Ascending aorta (tissue), 2 donors: ENCODE measurements at regions not wholly inside any gene's neighbourhood (a gene's known extent, or its start where the extent isn't known, plus 50 kb on each side); places are given as distances from the start of the nearest gene placed in this dataset.

Experiments used
- DNase-seq, 2 donors: peaks; one replicate each; pipeline ENCODE4 v3.0.0-alpha.2; 2019; ENCODE audit warnings: low spot score in 2 of 2
- H3K27ac ChIP-seq, 2 donors: fragments of 200-600 bp; sonication (generic); one replicate each; pipeline ENCODE4 v1.5.1; 2016 to 2017; ENCODE audit warnings: mild to moderate bottlenecking in 1 of 2
- H3K27me3 ChIP-seq: fragments of 200-600 bp; sonication (generic); one replicate; pipeline ENCODE4 v1.5.1; 2017
- H3K36me3 ChIP-seq, 2 donors: fragments of 200-600 bp; sonication (generic); one replicate each; pipeline ENCODE4 v1.5.1; 2016
- H3K4me1 ChIP-seq, 2 donors: fragments of 200-600 bp; sonication (generic); one replicate each; pipeline ENCODE4 v1.5.1; 2016 to 2017; ENCODE audit warnings: mild to moderate bottlenecking in 1 of 2
- H3K4me3 ChIP-seq, 2 donors: fragments of 200-600 bp; sonication (generic); one replicate each; pipeline ENCODE4 v1.5.1; 2016 to 2017; ENCODE audit warnings: mild to moderate bottlenecking in 1 of 2
- H3K9me3 ChIP-seq, 2 donors: fragments of 200-600 bp; sonication (generic); one replicate each; pipeline ENCODE4 v1.5.1; 2016
- intact Hi-C: fragments of 100-400 bp; cut with DNase I; formaldehyde crosslinking; loops from one replicate; pipeline ENCODE4 v1.15.1; 2023
- TF ChIP-seq, protein P1 (sequence below), 3 experiments: fragments of 200-600 bp in 2 of 3; fragments of 450-650 bp in 1 of 3; sonication (generic) in 2 of 3; IDR thresholded peaks; one replicate each; pipeline ENCODE4 v1.5.1; 2016 to 2019; ENCODE audit warnings: antibody characterized with exemption in 3 of 3, mild to moderate bottlenecking in 1 of 3, moderate library complexity in 1 of 3

GRCh38 chr2:7933672-7934071, 748.2 kb upstream of the ID2 start:
- Histone ChIP-seq H3K9me3 (no peaks in the 10 kb centered on the region), H3K27ac (no peak overlapping the region), H3K36me3 (no peaks in the 10 kb centered on the region), H3K4me1 (no peaks in the 10 kb centered on the region), H3K4me3 (no peak overlapping the region), H3K27me3 (no peaks in the 10 kb centered on the region)
- DNase-seq, result no peak
- TF ChIP-seq, protein P1, sequence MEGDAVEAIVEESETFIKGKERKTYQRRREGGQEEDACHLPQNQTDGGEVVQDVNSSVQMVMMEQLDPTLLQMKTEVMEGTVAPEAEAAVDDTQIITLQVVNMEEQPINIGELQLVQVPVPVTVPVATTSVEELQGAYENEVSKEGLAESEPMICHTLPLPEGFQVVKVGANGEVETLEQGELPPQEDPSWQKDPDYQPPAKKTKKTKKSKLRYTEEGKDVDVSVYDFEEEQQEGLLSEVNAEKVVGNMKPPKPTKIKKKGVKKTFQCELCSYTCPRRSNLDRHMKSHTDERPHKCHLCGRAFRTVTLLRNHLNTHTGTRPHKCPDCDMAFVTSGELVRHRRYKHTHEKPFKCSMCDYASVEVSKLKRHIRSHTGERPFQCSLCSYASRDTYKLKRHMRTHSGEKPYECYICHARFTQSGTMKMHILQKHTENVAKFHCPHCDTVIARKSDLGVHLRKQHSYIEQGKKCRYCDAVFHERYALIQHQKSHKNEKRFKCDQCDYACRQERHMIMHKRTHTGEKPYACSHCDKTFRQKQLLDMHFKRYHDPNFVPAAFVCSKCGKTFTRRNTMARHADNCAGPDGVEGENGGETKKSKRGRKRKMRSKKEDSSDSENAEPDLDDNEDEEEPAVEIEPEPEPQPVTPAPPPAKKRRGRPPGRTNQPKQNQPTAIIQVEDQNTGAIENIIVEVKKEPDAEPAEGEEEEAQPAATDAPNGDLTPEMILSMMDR (IDR thresholded peaks at IDR 0.05), result no peak
- intact Hi-C loops, result no loop called here

GRCh38 chr2:7934476-7934875, 747.4 kb upstream of the ID2 start:
- TF ChIP-seq, protein P1 (IDR thresholded peaks at IDR 0.05), result no peak
- no peaks in the 10 kb centered on the region for H3K4me1 ChIP-seq
- no peak overlapping the region for H3K4me3 ChIP-seq
- H3K36me3 ChIP-seq, result no peaks in the 10 kb centered on the region
- DNase-seq, result no peak
- no peaks in the 10 kb centered on the region for H3K9me3 ChIP-seq
- H3K27ac ChIP-seq, result no peak overlapping the region
- intact Hi-C loops, result no loop called here
- no peaks in the 10 kb centered on the region for H3K27me3 ChIP-seq

GRCh38 chr2:7937082-7937481, 744.8 kb upstream of the ID2 start:
- no peaks in the 10 kb centered on the region for H3K36me3 ChIP-seq
- no peaks in the 10 kb centered on the region for H3K27me3 ChIP-seq
- H3K4me1 ChIP-seq, result no peaks in the 10 kb centered on the region
- TF ChIP-seq, protein P1 (IDR thresholded peaks at IDR 0.05), result no peak
- no peak for DNase-seq
- H3K9me3 ChIP-seq, result no peaks in the 10 kb centered on the region
- H3K4me3 ChIP-seq, result no peak overlapping the region
- intact Hi-C loops, result no loop called here
- H3K27ac ChIP-seq, result no peak overlapping the region

DNA sequence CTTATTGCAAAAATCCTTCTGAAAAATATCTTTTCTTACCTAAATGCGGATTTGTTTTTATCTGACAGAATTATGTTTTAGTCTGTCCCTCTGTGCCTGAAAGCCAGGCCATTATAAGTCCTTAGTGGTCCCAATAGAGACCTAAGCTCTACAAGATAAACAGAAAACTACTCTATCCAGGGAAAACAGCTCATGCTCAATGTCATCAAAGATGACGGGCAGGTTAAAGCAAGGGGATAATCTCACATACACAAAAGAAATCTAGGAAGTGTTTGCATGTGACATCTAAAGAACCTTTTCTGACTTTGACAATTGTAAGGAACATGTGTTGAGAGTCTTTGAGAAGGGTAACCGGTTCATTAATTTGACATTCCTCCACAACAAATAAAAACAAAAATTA, 741.1 kb upstream of the ID2 start:
- H3K9me3 ChIP-seq, result no peaks in the 10 kb centered on the region
- intact Hi-C loops, result no loop called here
- DNase-seq, result no peak

GRCh38 chr2:7943446-7943845, 738.4 kb upstream of the ID2 start:
- DNase-seq, result no peak
- no peak overlapping the region for H3K27ac ChIP-seq
- H3K36me3 ChIP-seq, result no peaks in the 10 kb centered on the region
- H3K9me3 ChIP-seq, result no peaks in the 10 kb centered on the region
- no peaks in the 10 kb centered on the region for H3K4me1 ChIP-seq
- H3K27me3 ChIP-seq, result no peaks in the 10 kb centered on the region
- no peak overlapping the region for H3K4me3 ChIP-seq
- intact Hi-C loops, result no loop called here
- TF ChIP-seq, protein P1 (IDR thresholded peaks at IDR 0.05), result no peak

More for the DNA sequence above, 741.1 kb upstream of the ID2 start:
- no peaks in the 10 kb centered on the region for H3K36me3 ChIP-seq
- TF ChIP-seq, protein P1 (IDR thresholded peaks at IDR 0.05), result no peak
- H3K27ac ChIP-seq, result no peak overlapping the region
- H3K4me3 ChIP-seq, result no peak overlapping the region
- no peaks in the 10 kb centered on the region for H3K4me1 ChIP-seq
- no peaks in the 10 kb centered on the region for H3K27me3 ChIP-seq

DNA sequence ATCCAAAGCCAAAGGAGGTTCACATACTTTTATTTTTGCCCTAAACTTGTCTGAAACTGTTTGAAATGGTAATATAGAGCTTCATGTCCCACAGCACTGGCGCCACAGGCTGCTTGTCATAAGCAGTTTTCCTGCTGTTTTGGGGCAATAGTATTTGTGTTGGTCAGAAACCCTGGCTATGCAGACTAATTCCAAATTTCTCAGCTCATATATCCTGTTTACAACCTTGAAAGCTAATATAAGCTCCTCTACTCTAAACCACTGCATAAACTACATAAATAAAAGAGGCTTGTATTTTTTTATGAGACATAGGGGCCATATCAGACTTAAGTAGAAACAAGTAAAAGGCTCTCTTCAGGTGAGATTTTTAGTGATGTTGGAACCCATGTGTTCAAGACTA, 736.8 kb upstream of the ID2 start:
- H3K36me3 ChIP-seq, result no peaks in the 10 kb centered on the region
- H3K9me3 ChIP-seq, result no peaks in the 10 kb centered on the region
- intact Hi-C loops, result no loop called here
- DNase-seq, result no peak
- H3K4me1 ChIP-seq, result peaks cover 0 to 8% of the 10 kb centered on the region in 2 donors
- no peak overlapping the region for H3K4me3 ChIP-seq
- TF ChIP-seq, protein P1 (IDR thresholded peaks at IDR 0.05), result no peak
- H3K27ac ChIP-seq, result no peak overlapping the region
- H3K27me3 ChIP-seq, result no peaks in the 10 kb centered on the region
